ENCODE measurements at regions not wholly inside any gene's neighbourhood (a gene's known extent, or its start where the extent isn't known, plus 50 kb on each side); places are given as distances from the start of the nearest gene placed in this dataset.

DNA sequence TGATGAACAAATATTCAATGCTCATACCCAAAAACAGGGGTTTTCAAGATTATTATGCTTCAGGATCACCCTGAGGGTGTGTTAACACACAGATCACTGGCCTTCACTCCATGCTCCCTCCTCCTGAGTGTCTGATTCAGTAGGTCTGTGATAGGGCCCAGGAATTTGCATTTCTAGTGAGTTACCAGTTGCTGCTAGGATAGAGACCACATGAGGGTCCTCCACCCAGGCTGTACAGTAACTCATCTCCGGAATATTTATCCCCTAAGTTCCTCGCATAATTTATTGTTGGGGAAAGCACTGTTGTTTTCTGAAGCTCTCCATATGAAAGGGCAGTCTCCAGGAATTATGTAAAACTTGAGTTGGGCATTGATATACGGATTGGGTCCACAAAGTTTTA, 1106.6 kb upstream of the B3GALT2 start:
- Histone ChIP-seq H3K4me3 (no peak overlapping the region), H3K36me3 (no peaks in the 10 kb centered on the region), H3K27me3 (no peaks in the 10 kb centered on the region), H3K27ac (no peak overlapping the region), H3K9me3 (no peaks in the 10 kb centered on the region), H3K4me1 (no peaks in the 10 kb centered on the region)
- DNase-seq, result no peak
- TF ChIP-seq, protein P1, sequence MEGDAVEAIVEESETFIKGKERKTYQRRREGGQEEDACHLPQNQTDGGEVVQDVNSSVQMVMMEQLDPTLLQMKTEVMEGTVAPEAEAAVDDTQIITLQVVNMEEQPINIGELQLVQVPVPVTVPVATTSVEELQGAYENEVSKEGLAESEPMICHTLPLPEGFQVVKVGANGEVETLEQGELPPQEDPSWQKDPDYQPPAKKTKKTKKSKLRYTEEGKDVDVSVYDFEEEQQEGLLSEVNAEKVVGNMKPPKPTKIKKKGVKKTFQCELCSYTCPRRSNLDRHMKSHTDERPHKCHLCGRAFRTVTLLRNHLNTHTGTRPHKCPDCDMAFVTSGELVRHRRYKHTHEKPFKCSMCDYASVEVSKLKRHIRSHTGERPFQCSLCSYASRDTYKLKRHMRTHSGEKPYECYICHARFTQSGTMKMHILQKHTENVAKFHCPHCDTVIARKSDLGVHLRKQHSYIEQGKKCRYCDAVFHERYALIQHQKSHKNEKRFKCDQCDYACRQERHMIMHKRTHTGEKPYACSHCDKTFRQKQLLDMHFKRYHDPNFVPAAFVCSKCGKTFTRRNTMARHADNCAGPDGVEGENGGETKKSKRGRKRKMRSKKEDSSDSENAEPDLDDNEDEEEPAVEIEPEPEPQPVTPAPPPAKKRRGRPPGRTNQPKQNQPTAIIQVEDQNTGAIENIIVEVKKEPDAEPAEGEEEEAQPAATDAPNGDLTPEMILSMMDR (IDR thresholded peaks at IDR 0.05 in 4 of 5, conservative IDR thresholded peaks at IDR 0.05 in 1 of 5), result no peak
- TF ChIP-seq POLR2A (IDR thresholded peaks at IDR 0.05), result no peak
- in situ Hi-C loops (cut with MboI; ENCODE audit: low sequenced_read_pairs in 4 of 4) (loop anchor here in 1 of 4 donors (25.0 kb wide), 1 partner anchor 1106 kb away; the partner anchor contains the start of gene B3GALT2), intact Hi-C loops (cut with DNase I; ENCODE audit: low total_unique reads) (no loop called here)
- no peak for ATAC-seq

DNA sequence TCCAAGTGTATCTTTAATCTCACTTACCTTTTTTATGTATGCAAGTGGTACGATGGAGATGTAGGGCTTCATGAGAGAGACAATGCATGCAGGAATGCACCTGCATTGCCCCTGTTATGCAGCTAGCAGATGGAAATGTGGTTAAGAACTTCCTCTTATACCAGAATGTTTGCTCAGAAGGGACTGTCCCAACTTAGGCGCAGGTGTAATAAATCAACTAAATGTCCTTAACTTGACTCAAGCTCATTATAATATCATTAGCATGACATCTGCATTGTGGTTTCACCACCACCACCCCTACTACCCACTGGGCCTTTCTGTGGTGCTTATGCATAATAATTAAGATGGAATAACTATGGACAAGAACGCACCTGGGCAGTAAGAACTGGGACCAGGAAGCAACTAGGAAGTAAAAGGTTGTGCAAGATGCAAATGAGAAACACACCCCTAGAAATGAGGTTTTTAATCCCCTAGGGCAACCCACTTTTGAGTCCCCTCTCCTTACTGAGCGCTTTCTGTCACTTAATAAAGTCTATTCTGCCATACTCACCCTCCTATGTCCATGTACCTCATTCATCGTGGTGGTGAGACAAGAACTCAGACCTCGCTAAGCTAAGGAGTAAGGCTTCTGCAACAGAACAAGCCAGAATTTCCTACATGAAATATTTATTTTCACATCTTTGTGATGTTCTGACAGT, 1103.3 kb upstream of the B3GALT2 start:
- no peak for DNase-seq
- Histone ChIP-seq H3K27me3 (no peaks in the 10 kb centered on the region), H3K27ac (no peak overlapping the region), H3K9me3 (no peaks in the 10 kb centered on the region), H3K36me3 (no peaks in the 10 kb centered on the region), H3K4me1 (no peaks in the 10 kb centered on the region), H3K4me3 (no peak overlapping the region)
- TF ChIP-seq, protein P1 (IDR thresholded peaks at IDR 0.05 in 4 of 5, conservative IDR thresholded peaks at IDR 0.05 in 1 of 5), result no peak
- TF ChIP-seq POLR2A (IDR thresholded peaks at IDR 0.05), result no peak
- in situ Hi-C loops (cut with MboI; ENCODE audit: low sequenced_read_pairs in 4 of 4) (loop anchor here in 1 of 4 donors (25.0 kb wide), 1 partner anchor 1102 kb away; the partner anchor contains the start of gene B3GALT2), intact Hi-C loops (cut with DNase I; ENCODE audit: low total_unique reads) (no loop called here)
- no peak for ATAC-seq

DNA sequence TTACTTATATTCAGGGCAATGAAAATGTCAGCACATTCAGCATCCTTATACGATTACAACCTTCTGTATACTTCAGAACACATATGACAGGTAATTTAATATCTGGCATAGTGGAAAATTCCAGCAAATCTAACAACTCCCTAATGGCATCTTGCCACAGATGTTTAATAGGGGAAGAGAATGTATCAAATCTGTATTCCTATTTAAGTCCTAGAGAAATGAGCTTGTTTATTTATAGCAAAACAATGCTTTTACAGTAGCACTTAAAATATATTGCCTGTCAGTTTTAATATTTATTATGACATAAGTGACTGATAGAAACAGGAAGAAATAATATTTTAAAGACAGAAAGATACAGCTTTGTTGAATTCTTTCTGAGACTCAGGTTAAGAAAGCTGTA, 1101.8 kb upstream of the B3GALT2 start:
- Histone ChIP-seq H3K9me3 (no peaks in the 10 kb centered on the region), H3K4me1 (no peaks in the 10 kb centered on the region), H3K27ac (no peak overlapping the region), H3K4me3 (no peak overlapping the region), H3K36me3 (no peaks in the 10 kb centered on the region), H3K27me3 (no peaks in the 10 kb centered on the region)
- TF ChIP-seq, protein P1 (IDR thresholded peaks at IDR 0.05 in 4 of 5, conservative IDR thresholded peaks at IDR 0.05 in 1 of 5), result no peak
- no peak for TF ChIP-seq POLR2A (IDR thresholded peaks at IDR 0.05)
- no peak for DNase-seq
- intact Hi-C loops (cut with DNase I; ENCODE audit: low total_unique reads), result no loop called here
- no peak for ATAC-seq
- in situ Hi-C loops (cut with MboI; ENCODE audit: low sequenced_read_pairs in 4 of 4), result loop anchor here in 1 of 4 donors (25.0 kb wide), 1 partner anchor 1101 kb away; the partner anchor contains the start of gene B3GALT2

DNA sequence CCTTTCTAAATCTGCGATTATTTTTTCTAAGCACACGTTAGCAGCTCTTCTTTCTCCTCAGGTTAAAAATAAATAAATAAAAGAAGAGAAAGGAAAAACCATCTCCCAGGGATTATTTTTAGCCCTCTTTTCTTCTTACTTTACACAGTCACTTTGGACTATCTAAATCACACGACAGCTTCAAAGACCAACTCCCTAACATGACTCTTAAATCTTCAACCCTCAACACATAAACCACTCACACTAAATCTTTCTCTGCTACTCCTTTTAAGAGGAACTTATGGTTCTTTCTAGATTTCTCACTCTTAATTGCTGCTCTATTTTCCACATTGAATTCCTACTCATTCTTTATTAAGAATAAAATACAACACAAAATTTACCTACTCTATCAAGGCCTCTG, 1095.0 kb upstream of the B3GALT2 start:
- DNase-seq, result no peak
- H3K36me3 ChIP-seq, result no peaks in the 10 kb centered on the region
- TF ChIP-seq, protein P1 (IDR thresholded peaks at IDR 0.05 in 4 of 5, conservative IDR thresholded peaks at IDR 0.05 in 1 of 5), result no peak
- in situ Hi-C loops (cut with MboI; ENCODE audit: low sequenced_read_pairs in 4 of 4) (loop anchor here in 1 of 4 donors (25.0 kb wide), 1 partner anchor 1094 kb away; the partner anchor contains the start of gene B3GALT2), intact Hi-C loops (cut with DNase I; ENCODE audit: low total_unique reads) (no loop called here)
- H3K4me1 ChIP-seq, result no peaks in the 10 kb centered on the region
- H3K9me3 ChIP-seq, result no peaks in the 10 kb centered on the region
- no peak overlapping the region for H3K4me3 ChIP-seq
- H3K27me3 ChIP-seq, result no peaks in the 10 kb centered on the region
- H3K27ac ChIP-seq, result no peak overlapping the region
- no peak for ATAC-seq
